CD4-positive, alpha-beta T cell treated with Interleukin-4 for 4 hours (primary cell): ENCODE measurements at regions not wholly inside any gene's neighbourhood (a gene's known extent, or its start where the extent isn't known, plus 50 kb on each side); places are given as distances from the start of the nearest gene placed in this dataset.
"Not testable (repeated sequence)": the region's sequence is repeated elsewhere in the genome, so short reads cannot be mapped to it uniquely, and the experiment has no call there.

Experiments used
- DNase-seq: peaks from one replicate; pipeline ENCODE4 v3.0.0-alpha.2; 2020

DNA sequence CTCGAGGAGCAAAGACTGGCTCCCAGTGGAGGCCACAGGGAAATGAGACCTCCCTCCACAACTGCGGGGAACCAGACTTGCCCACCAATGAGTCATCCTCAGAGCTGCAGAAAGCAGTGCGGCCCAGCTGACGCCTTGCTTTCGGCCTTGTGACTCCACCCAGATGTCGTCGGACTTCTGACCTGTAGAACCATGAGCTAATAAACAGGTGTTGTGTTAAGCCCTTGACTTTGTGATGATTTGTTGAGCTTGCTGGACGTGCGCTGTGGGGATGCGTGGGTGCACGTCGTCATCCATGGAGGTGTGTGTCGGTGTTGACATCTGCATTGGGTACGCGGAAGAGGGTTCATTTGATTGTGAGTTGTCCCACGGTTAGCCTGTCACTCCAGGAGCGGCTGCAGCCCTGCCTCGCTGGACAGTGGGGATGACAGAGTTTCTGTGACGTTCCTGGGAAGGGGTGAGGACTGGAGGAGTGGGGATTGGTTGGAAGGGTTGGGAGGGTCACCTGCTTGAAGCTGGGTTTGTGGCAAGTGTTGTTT lies 154.1 kb downstream of the SH3BP4 start:
- DNase-seq: no peak

DNA sequence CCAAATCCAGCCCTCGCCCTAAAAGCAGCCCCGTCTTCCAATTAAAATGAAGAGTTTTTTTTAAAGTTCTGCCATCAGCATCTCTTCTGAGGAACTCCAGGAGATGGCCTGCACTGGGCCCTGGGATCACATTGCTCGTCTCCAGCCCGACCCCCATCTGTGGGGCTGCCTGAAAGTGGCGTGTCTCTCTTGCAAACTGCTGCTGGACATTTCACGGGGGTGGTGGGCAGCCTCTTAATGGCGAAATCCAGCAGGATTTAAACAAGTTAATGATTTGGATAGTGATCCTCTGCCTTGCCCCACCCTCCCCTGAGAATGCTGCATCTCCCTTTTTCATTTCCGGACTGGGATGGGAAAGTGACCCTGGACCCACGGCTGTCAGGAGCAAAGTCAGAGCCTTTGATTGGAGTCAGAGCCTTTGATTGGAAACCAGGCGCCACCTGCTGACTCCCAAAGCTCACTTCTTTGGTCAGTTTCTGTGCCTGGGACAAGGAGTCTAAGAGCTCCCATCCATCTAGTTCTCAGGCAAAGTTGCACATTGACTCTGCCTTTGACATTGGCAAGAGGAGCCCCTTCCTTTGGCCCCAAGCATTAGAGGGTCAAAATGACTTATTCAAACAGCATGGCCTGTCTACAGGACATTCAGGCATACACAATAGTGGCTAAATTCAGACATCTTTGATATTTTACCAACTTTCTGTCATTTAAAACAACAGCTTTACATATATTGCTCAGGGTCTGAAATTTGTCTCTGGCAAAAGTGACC lies 155.2 kb downstream of the SH3BP4 start:
- no peak for DNase-seq

DNA sequence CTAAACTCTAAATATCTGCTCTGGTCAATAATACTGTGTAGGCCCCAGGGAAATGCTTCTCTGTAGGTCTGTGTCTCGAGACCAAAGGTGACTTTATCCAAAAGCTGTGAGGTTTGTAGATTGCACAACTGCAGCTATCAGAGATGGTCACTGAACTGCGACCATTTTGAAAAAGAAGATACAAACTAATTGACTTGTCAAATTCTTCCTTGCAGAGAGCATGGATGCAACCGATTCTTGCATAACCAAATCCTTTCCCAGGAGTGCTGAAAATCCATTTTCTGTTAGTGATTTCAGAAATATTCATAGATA lies 155.8 kb downstream of the SH3BP4 start:
- DNase-seq: no peak

DNA sequence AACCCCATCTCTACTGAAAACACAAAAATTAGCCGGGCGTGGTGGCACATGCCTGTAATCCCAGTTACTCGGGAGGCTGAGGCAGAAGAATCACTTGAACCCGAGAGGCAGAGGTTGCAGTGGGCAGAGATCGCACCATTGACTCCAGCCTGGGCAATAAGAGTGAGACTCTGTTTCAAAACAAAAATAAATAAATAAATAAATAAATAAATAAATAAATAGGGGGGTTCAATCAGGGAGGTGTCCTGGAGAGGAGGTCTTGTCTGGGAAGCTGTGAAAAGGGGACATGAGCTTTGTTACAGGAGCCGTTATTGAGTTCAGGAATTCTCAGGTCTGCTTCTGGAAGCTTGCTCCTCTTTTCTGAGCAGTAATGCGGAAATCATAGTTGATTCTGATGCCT lies 157.7 kb downstream of the SH3BP4 start:
- not testable (repeated sequence) for DNase-seq

DNA sequence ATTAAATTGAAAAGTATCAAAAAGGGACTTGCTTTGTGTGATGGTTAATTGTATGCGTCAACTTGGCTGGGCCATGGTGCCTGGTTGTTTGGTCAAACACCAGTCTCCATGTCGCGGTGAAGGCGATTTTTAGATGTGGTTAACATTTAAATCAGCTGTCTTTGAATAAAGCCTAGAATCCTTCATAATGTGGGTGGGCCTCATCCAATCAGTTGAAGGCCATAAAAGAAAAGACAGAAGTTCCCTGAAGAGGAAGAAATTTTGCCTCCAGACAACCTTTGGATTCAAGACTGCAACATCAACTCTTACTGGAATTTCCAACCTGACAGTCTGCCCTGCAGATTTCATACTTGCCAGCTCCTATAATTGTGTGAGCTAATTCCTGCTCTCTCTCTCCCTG lies 160.5 kb downstream of the SH3BP4 start:
- no peak for DNase-seq

DNA sequence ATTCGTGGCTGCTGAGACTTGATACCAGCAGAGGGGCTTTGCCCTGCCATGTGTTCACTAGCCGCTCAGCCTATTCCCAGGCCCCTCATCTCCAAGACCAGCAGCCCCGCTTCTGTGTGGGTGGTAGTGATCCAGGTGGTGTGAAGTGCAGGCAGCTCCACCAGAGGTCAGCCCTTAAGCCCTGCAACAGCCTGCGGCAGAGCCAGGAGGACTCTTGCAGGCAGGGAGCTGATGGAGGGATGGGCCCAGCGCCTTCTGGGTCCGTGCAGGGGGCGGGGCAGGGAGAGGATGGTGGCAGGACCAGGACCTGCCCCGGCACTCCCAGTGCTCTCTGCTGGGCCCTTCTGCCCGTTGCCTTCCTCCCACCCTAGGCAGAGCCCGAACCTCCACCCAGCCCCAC lies 162.0 kb downstream of the SH3BP4 start:
- no peak for DNase-seq

DNA sequence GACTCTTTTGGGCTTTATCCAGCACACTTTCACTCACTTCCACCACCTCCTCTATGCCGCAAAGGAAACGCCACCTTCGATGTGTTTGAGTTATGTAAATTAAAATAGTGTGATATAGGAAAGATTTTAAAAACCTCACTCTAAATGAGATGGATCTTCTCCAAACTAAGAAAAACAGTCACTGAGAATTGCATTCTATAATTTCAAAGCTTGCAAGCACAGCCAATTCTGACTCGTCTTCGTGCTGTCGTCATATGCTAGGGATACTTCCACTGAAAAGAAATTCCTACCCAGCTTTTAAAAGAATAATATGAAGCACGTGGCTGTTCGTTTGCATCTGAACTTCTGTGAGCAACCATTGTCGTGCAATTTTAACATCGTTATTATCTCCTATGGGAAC lies 162.5 kb downstream of the SH3BP4 start:
- no peak for DNase-seq

DNA sequence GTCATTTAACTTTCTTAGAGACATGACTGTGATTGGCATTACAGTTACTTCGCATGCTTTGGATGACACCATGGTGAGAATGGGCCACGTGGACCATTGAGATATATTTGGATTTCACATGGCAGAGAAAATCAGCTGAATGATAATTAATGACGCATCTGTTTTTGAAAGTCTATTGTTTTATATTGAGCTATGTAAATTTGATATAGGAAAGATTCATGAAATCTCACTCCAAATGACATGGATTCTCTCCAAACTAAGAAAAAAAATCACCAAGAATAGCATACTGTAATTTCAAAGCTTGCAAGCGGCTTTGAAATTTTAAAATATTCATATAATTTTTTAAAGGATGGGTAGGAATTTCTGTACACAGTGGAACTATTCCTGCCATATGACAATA lies 163.7 kb downstream of the SH3BP4 start:
- no peak for DNase-seq

DNA sequence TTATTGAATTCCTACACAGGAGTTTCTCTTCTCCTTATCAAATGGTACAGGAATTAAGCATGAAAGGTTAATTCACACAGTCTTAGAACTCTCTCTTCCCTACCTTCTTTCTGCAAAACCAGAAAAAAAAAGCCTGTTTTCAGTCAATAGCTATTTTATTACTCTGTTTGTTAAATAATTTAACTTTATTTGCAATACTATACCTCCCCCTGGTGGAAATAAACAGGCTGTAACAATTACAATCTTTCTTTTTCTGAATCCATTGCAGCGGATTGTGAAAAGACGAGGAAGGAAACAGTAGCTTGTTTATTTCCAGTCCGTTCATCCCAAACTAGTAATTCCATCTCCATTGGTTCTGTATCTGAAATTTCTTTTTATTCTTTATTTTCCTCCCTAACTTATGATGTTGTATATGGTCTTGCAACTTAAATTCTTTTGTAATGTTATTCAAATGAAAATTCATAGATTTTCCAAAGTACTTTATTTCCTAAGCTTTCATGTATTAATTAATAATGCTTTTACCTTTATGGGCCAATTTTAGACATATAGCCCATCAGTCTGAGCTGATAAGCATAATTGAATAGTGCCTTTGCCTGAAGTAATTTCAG lies 165.2 kb downstream of the SH3BP4 start:
- peak; percentile 37 for DNase-seq

DNA sequence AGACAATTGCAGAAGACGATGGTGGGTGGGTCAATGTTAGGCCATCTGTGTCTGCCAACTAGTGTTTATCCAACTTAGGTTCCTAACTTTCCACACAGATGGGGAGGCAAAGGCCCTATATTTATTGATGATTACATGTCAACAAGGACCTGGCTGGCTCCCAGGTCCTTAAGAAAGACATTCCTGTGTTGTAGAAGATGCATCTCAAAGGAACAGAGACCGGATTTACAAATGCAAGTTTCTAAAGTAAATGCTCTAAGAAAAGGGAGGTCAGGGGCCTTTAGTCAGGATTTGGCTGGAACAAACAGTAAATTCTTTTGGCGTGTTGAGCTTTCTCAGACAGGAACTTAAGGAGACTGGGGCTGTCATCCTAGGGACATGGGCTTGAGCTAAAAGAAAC lies 175.0 kb downstream of the SH3BP4 start:
- no peak for DNase-seq

DNA sequence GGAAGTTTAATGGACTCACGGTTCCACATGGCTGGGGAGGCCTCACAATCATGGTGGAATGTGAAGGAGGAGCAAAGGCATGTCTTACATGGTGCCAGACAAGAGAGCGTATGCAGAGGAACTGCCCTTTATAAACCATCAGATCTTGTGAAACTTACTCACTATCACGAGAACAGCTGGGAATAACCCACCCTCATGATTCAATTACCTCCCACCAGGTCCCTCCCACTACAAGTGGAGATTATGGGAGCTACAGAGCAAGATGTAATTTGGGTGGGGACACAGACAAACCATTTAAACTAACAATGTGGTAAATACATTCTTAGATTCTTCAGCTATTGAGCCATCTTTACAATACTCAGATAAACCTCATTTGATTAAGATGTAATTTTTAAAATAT lies 176.1 kb downstream of the SH3BP4 start:
- no peak for DNase-seq

DNA sequence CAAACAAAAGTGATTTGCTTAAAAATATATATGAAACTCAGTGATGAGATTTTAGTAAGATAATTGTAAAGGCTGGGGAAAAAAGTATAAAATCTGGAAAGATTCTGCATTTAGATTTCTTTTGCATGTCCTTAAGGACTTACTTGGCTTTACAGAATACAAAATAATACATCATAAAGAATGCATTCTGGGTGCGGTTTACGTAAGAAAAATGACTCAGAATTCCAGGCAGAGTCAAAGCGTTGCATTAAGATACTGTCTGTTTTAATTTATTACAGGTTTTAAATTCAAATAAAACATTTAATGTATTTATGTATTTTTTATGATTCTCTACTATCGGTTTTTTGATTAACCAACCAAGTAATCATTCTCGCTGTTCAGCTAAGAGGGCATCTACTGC lies 178.0 kb downstream of the SH3BP4 start:
- no peak for DNase-seq

DNA sequence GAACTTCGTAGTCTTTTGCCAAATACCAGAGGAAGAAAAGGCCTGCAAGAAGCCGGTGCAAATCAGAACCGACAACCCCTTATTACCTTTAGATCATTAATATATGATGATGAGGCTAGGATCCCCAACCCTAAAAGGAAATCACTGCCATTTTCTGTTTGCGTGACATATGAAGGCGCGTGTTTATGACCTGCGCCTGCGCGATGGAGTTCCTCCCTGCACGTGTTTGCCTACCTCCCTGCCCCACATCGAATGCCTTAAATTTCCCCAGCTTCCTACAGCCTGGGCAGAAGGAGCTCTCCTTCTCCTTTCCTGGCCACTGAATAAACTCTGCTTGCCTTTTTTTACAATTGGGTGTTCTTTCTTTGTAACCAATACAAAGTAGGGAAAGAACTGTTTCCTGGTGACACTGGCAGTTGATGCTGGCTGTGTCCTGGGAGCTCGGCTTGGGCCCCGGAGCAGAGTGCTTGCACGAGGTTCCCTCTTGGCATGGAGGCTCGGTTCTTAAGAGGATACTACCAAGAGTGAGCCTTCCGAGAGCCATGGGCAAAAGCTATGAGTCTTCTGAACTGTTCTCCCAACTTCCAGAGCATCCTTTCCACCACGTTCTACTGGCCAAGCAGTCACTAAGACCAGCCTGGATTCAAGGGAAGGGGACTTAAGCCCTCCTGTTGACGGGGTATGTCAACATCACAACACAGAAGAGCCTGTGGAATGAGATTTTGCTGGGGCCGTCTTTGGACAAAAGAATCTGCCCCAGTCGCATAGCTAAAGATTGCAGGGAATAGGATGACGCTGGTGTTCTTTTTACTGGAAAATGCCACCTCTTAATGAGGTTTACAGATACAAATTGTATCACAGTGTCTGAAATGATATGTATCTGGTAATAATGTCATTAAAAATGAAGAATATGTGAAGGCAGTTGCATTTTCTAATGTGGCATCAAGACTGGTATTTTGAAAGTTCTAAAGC lies 179.8 kb downstream of the SH3BP4 start:
- DNase-seq: no peak

DNA sequence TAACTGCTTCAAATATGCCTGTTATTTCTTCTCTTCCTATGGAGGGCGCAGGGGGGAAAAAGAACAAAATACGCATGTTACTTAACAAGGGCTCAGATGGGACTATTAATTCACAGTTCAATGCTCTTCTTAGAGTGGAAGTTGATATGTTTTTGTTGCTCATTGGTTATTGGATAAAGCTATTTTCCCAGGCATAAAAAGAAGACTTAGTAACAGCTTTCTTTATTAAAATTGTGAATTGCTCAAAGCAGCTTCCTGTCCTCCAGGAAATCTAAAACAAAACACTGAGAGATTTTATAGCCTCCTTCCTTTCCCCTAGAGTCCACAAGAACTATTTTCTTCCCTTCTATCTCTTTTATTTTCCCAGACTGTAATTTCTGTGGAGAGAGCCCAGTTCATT lies 180.8 kb downstream of the SH3BP4 start:
- DNase-seq: no peak

DNA sequence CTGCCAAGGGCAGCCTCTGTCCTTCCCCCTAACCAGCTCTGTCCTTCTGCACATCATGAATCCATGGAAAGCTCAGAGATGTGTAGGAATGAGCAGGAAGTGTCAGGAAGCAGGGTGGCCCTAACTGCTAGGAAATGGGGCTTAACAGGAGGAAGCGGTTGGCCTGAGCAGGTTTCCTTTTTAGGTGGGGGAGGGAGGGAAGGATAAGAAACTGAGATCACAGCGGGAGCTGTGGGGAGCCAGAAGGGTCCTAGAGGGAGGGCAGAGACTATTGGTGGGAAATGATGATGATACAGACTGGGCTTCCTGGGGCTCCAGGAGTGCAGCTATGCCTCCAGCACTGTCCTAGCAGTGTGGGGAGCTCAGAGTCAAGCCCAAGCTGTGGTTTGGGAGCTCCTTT lies 182.0 kb downstream of the SH3BP4 start:
- no peak for DNase-seq

DNA sequence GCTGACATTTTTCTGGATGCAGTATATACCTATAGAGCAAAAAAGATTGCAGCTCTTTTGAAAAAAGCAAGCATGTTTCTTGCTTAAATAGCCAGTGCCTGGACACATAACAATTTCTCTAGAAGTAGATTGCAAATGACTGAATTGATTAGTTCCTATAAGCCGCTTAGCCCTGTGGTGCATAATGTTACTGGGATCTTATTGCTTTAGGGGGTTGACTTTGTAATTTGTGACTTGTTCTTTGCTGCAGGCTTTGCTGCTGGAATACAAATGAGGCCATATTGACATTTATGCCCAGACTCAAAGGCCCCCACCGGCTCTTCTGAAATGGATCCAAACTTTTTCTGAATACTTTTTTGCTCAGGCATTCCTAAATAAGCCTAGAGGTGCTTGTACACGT lies 182.6 kb downstream of the SH3BP4 start:
- DNase-seq: no peak

DNA sequence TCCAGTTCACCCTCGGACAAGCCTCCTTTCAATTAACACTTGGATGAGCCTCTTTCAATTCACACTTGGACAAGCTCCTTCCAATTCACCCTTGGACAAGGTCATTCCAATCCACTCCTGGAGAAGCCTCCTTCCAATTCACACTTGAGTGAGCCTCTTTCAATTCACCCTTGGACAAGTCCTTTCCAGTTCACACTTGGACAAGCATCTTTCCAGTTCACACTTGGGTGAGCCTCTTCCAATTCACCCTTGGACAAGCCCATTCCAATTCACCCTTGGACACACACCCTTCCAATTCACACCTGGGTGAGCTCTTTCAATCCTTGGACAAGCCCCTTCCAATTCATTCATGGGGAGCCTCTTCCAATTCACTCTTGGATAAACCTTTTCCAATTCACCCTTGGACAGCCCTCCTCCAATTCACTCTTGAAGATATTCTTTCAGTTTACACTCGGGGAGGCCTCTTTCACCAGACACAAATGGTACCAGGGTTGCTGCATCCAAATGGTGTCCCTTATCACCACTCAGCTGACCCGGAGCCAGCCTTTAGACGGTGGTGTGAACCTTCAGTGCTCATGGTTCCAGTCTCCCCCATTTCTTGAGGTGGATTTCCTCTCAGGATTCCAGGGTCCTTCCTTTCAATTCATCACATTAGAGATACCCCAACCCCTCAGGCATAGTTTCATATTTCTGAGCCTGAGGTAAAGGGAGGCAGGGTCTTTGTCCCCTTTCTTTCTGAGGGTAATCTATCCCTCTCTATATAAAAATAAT lies 183.6 kb downstream of the SH3BP4 start:
- no peak for DNase-seq

DNA sequence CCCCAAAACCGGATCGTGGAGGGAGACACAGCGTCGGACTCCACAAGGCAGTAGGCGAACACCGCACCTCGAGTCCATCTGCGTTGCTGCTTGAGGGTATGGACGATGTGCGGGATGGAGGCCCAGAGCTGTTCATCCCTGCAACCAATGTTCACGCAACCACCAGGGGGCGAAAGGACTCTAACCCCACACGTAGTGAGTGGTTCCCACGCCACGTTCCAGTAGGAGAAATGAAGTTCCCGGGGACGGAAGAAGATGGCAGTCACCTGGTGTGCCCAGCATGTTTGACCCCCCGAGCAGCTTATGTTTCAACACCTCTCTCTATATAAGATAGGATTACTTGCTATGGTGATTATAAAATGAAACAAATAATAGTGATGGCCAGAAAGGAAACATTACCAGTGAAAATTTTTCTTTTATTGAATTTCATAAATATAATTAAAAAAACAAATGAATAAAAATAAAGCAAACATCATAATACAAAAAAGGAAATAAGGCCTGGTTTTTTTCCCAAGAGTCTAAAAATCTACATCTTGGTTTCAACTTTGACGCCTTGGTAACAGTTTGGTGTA lies 184.3 kb downstream of the SH3BP4 start:
- DNase-seq: peak; percentile 34

DNA sequence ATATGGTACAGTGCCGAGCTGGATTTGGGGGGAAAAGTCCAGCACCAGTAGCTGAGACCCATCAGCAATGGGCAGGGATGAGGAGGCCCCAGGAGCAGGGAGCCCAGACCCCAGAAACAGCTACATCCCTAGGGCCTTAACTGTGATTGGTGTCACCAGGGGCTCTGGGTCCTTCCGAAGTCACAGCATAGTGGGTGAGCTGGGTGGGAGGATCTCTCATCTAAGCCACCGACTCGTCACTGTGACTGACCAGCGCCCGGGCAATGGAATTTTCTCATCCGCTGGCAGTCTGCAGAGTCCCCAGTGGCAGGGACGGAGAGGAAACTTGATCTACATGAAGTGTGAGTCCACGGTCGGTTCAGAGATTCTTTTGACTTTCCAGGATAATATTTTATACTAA lies 186.5 kb downstream of the SH3BP4 start:
- no peak for DNase-seq

DNA sequence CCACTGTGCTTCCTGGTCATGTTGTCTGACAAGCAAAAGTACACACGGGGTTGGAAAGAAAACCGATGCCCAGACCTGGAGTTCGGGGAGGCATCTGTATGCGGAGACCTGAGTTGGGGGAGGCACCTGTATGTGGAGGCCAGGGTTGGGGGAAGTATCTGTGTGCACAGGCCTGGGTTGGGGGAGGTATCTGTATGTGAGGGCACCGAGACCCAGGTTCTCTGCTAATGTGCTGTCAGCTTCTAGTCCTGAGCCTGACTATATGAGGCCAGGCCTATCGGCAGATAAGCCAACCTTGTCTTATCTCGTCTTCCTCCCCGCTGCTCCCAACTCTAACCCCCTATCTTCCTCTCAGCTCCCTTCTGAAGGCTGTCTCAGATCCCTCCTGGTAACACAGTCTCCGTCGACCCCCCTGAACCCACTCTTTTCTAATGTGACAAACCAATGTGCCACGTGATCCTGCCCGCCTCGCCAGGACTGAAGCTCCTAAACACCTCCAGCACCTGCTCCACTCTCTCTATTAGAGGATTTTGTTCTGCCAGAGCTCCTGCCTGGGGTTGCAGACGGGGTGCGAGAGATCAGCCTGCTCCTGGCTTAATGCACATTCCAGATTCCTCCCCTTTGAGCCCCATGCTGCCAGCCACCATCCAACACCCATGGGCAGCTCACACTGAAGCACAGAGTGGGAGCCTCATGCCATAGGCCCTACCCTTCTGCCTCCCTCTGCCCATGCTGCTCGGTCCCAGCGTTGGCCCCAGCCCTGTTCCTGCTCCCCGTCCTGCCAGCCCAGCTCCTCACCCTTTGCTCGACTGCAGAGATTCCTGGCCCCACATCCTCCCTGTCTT lies 188.4 kb downstream of the SH3BP4 start:
- no peak for DNase-seq

DNA sequence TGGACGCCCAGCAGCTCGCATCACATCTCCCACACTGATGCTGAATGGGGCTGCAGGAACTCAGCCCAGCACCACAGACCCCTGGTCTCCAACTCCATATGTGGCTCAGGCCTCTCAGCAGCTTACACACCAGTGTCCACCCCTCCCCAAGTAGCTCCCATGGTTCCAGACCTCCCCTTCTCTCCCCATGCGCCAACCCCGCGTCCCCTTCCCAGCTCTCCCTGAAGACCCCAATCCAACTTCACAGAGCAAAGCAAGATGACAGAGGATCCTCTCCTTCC lies 188.9 kb downstream of the SH3BP4 start:
- no peak for DNase-seq
